Suprapubic skin (tissue), 4 donors: ENCODE measurements at regions not wholly inside any gene's neighbourhood (a gene's known extent, or its start where the extent isn't known, plus 50 kb on each side); places are given as distances from the start of the nearest gene placed in this dataset.

ENCODE experiments used
- DNase-seq, 2 donors: peaks; one replicate each; pipeline ENCODE4 v3.0.0-alpha.2; 2019; ENCODE audit warnings: low spot score in 2 of 2
- H3K27ac ChIP-seq: fragments of 200-600 bp; sonication (generic); one replicate; pipeline ENCODE4 v1.5.1; 2019
- H3K27me3 ChIP-seq: fragments of 200-600 bp; sonication (generic); one replicate; pipeline ENCODE4 v1.5.1; 2019
- H3K36me3 ChIP-seq: fragments of 200-600 bp; sonication (generic); one replicate; pipeline ENCODE4 v1.5.1; 2019
- H3K4me1 ChIP-seq: fragments of 200-600 bp; sonication (generic); one replicate; pipeline ENCODE4 v1.5.1; 2019
- H3K4me3 ChIP-seq: fragments of 200-600 bp; sonication (generic); one replicate; pipeline ENCODE4 v1.5.1; 2019; ENCODE audit warnings: mild to moderate bottlenecking
- H3K9me3 ChIP-seq: fragments of 200-600 bp; sonication (generic); one replicate; pipeline ENCODE4 v1.5.1; 2019
- CTCF ChIP-seq, 2 donors: fragments of 200-600 bp in 1 of 2; fragments of 450-650 bp in 1 of 2; sonication (generic) in 1 of 2; IDR thresholded peaks; one replicate each; pipeline ENCODE4 v1.5.1; 2016 to 2019; ENCODE audit warnings: antibody characterized with exemption in 2 of 2, mild to moderate bottlenecking in 1 of 2, moderate library complexity in 1 of 2
- EP300 ChIP-seq: sonication (generic); formaldehyde crosslinking; IDR thresholded peaks from one replicate; pipeline ENCODE4 v1.6.1; 2017; ENCODE audit warnings: antibody characterized with exemption
- POLR2A ChIP-seq, 2 donors: fragments of 450-650 bp; IDR thresholded peaks; one replicate each; pipeline ENCODE4 v1.6.1; 2017; ENCODE audit warnings: antibody characterized with exemption in 2 of 2, mild to moderate bottlenecking in 2 of 2, moderate library complexity in 2 of 2
- POLR2AphosphoS5 ChIP-seq, 3 donors: sonication (generic); formaldehyde crosslinking; IDR thresholded peaks; one replicate each; pipeline ENCODE4 v1.6.1; 2017; ENCODE audit warnings: antibody characterized with exemption in 3 of 3
- WGBS: methylation state at CpG from one replicate; pipeline ENCODE4 v1.1.5; 2018; 5-methylcytosine and 5-hydroxymethylcytosine counted together

- Histone ChIP-seq H3K27me3 (no peaks in the 10 kb centered on the region), H3K4me1 (peaks cover 38% of the 10 kb centered on the region), H3K36me3 (no peaks in the 10 kb centered on the region), H3K9me3 (no peaks in the 10 kb centered on the region), H3K27ac (no peak overlapping the region), H3K4me3 (no peak overlapping the region)
- TF ChIP-seq CTCF (IDR thresholded peaks at IDR 0.05) (no peak), EP300 (no peak), POLR2AphosphoS5 (IDR thresholded peaks at IDR 0.05) (no peak), POLR2A (IDR thresholded peaks at IDR 0.05) (no peak)
- no peak for DNase-seq
- 91% methylated on average over 6 of the region's 6 CpGs for WGBS
Measured at GRCh38 chr5:68447136-68447929, 231.8 kb downstream of the PIK3R1 start.

GRCh38 chr5:68449380-68449779 is 233.8 kb downstream of the PIK3R1 start:
- Histone ChIP-seq H3K36me3 (no peaks in the 10 kb centered on the region), H3K9me3 (no peaks in the 10 kb centered on the region), H3K27ac (no peak overlapping the region), H3K4me3 (no peak overlapping the region), H3K4me1 (peaks cover 26% of the 10 kb centered on the region), H3K27me3 (no peaks in the 10 kb centered on the region)
- DNase-seq, result no peak
- WGBS, result 56% methylated on average over 3 of the region's 3 CpGs
- TF ChIP-seq POLR2A (IDR thresholded peaks at IDR 0.05) (no peak), POLR2AphosphoS5 (IDR thresholded peaks at IDR 0.05) (no peak), CTCF (IDR thresholded peaks at IDR 0.05) (no peak), EP300 (no peak)

GRCh38 chr5:68450245-68450852 is 234.8 kb downstream of the PIK3R1 start:
- no peak for DNase-seq
- TF ChIP-seq POLR2AphosphoS5 (IDR thresholded peaks at IDR 0.05) (no peak), POLR2A (IDR thresholded peaks at IDR 0.05) (no peak), CTCF (IDR thresholded peaks at IDR 0.05) (no peak), EP300 (no peak)
- WGBS, result 78% methylated on average over 5 of the region's 5 CpGs
- Histone ChIP-seq H3K4me3 (no peak overlapping the region), H3K9me3 (no peaks in the 10 kb centered on the region), H3K4me1 (peaks cover 18% of the 10 kb centered on the region), H3K27me3 (no peaks in the 10 kb centered on the region), H3K27ac (peak overlapping the region; percentile 26), H3K36me3 (no peaks in the 10 kb centered on the region)

GRCh38 chr5:68452286-68452685 is 236.7 kb downstream of the PIK3R1 start:
- 93% methylated on average over 3 of the region's 3 CpGs for WGBS
- DNase-seq, result no peak
- no peaks in the 10 kb centered on the region for H3K9me3 ChIP-seq
- H3K36me3 ChIP-seq, result no peaks in the 10 kb centered on the region
- no peaks in the 10 kb centered on the region for H3K27me3 ChIP-seq
- H3K27ac ChIP-seq, result no peak overlapping the region
- H3K4me1 ChIP-seq, result peaks cover 14% of the 10 kb centered on the region
- no peak for TF ChIP-seq POLR2AphosphoS5 (IDR thresholded peaks at IDR 0.05)
- TF ChIP-seq CTCF (IDR thresholded peaks at IDR 0.05), result no peak
- TF ChIP-seq POLR2A (IDR thresholded peaks at IDR 0.05), result no peak
- no peak for TF ChIP-seq EP300
- no peak overlapping the region for H3K4me3 ChIP-seq

GRCh38 chr5:68454172-68454571 is 238.6 kb downstream of the PIK3R1 start:
- 96% methylated on average over 3 of the region's 3 CpGs for WGBS
- Histone ChIP-seq H3K36me3 (no peaks in the 10 kb centered on the region), H3K4me1 (peaks cover 14% of the 10 kb centered on the region), H3K4me3 (no peak overlapping the region), H3K9me3 (no peaks in the 10 kb centered on the region), H3K27me3 (no peaks in the 10 kb centered on the region), H3K27ac (no peak overlapping the region)
- DNase-seq, result no peak
- TF ChIP-seq EP300, result no peak
- no peak for TF ChIP-seq POLR2A (IDR thresholded peaks at IDR 0.05)
- TF ChIP-seq CTCF (IDR thresholded peaks at IDR 0.05), result no peak
